Stimulated activated CD4-positive, alpha-beta T cell treated with anti-CD3 and anti-CD28 coated beads, Interleukin-1b, Interleukin-23, amount 100 ng/mL, for 1 hour (primary cell): ENCODE measurements at regions not wholly inside any gene's neighbourhood (a gene's known extent, or its start where the extent isn't known, plus 50 kb on each side); places are given as distances from the start of the nearest gene placed in this dataset.
"Not testable (repeated sequence)": the region's sequence is repeated elsewhere in the genome, so short reads cannot be mapped to it uniquely, and the experiment has no call there.

Experiments
- DNase-seq, 2 donors: peaks; one replicate each; pipeline ENCODE4 v3.0.0-alpha.2; 2020; ENCODE audit warnings: low read depth in 2 of 2

DNA sequence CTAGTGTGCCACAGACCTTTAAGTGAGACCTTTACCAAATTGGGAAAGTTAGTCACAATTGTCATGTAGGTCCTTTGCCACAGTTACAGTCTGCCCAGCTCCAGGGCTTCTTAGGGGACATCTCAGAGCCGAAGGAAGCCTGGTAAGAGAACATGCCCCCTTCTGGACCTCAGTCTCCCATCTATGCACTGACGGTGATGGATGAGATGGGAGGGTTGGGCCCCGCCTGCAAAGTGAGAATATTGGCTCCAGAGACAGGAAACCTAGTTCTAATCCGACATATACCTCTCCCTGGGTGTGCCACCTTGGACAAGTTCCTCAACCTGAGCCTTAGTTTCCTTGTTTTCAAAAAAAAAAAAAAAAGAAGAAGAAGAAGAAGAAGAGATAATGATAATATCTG is 85.1 kb upstream of the NAV2 start:
- DNase-seq: no peak

- DNase-seq: no peak
Observed at GRCh38 chr11:19625438-19625837, 87.2 kb upstream of the NAV2 start.

DNA sequence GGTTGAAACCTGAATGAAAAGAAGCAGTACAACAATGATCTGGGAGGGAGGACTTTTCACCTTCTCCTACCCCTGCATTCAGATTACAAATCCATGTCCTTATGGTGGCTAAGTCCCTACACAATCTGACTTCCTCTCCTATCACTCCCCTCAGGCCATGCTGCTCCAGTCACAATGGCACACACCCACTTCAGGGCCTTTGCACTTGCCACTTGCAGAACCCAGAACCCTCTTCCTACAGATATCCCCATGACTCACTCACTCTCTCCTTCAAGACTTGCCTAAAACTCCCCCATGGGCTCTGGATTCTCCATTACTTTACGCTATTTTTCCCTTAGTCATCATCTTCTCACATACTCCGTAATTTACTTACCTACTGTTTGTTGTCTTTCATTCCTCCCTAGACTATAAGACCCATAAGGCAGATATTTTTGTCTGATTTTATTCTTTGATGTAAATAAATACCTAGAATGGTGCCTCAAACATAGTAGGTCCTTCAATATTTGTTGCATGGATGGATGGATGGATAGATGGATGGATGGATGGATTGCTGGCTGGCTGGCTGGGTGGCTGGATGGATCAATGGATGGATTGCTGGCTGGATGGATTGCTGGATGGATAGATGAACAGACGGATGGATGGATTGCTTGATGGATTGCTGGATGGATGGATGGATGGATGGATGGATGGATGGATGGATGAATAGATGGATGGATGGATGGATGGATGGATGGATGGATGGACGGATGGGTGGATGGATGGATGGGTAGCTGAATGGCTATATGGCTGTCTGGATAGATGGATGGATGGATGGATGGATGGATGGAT is 94.7 kb upstream of the NAV2 start:
- no peak for DNase-seq

- DNase-seq: no peak
Observed at GRCh38 chr11:19615341-19616183, 97.1 kb upstream of the NAV2 start.

DNA sequence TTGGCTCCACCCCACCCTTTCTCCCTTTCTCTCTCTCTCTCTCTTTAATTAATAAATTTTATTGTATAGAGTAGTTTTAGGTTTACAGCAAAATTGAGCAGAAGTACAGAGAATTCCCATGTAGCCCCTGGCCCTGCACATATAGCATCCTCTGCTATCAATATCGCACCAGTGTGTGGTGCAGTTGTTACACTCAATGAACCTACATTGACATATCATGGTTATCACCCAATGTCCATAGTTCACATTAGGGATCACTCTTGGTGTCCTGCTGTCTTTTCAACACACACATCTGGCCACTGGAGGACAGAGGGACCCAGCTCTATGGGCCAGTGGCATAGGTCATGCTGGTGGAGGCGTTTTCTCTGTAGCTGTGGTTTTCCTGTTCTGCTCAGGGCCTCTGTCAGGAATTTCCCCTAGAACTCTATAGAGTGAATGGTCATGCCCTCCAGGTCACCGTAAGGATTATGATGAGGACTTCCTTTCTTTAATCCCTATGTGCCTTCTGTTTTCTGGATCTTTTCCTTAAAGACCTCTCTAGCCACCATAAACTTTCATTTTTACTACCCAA is 98.2 kb upstream of the NAV2 start:
- DNase-seq: no peak

DNA sequence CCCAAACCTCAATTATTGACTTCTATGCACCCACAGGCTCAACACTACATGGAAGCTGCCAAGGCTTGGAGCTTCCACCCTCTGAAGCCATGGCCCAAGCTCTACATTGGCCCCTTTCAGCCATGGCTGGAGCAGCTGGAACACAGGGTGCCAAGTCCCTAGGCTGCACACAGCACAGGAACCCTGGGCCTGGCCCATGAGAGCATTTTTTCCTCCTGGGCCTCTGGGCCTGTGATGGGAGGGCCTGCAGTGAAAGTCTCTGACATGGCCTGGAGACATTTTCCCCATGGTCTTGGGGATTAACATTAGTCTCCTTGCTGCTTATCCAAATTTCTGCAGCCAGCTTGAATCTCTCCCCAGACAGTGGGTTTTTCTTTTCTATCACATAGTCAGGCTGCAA is 100.6 kb upstream of the NAV2 start:
- not testable (repeated sequence) for DNase-seq

DNA sequence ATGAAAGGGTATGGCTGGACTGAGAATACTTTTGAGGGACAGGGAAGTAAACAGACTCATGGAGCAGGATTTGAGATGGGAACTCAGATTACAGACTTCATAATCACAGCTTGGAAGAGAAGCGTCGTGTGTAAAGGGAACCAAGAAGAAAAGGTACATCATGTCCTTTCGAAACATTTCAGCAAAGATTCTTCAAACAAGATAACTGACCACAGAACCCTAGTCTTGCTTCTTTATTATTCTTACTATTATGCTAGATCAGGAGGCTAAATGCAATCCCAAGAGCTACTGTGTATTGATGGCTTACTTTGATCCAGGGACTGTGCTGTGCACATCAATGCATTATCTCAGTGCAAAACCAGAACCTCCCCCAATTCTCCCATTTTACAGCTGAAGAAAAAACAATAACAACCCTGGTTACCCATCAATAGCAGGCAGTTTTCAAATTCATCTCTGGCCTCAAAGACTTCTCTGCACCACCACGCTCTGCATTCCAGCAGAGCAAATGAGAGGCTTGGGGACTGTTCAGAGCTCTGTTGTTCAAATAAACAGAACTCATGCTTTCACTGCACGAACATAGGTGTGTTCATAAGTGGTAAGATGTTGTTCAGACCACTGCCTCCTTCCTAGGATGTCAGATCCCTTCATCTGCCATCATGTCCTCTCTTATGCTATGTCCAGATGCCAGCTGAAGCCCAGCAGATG is 104.8 kb upstream of the NAV2 start:
- DNase-seq: no peak

DNA sequence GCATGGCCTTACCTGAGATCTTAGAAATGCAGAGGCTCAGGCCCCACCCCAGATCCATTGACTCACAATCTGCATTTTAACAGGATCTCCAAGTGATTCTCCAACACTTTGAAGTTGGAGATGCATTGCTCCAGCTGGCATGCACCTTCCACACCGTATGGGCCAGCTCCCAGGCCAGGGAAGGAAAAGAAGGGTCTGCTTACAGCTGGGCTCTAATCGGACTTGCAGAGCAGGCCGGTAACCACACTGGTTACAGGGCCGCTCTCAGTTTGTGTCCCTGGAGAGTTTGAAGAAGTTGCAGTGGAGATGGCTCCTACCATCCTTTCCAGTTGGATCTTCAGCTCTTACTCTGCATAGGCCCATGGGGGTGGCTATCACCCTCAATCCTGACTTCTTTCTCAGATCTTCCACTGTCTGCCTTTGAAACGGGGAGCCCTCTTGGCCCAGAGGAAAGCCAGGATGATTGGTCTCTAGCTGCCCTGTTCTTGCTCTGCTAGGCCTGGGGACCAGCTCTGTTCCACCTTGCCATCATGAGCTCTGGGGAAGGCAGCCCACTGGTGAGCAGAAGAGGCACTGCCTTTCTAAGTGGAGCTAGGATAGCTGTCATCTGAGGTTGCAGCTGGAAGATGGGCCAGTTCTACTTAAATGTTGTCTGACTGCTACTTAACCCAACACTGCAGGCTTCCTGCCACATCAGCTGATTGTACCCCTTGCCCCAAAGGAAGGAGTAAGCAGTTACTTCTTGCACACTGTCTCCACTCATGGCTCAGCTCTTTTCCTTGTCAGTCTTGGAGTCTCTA is 105.6 kb upstream of the NAV2 start:
- no peak for DNase-seq

GRCh38 chr11:19605520-19606371 is 106.9 kb upstream of the NAV2 start:
- no peak for DNase-seq

DNA sequence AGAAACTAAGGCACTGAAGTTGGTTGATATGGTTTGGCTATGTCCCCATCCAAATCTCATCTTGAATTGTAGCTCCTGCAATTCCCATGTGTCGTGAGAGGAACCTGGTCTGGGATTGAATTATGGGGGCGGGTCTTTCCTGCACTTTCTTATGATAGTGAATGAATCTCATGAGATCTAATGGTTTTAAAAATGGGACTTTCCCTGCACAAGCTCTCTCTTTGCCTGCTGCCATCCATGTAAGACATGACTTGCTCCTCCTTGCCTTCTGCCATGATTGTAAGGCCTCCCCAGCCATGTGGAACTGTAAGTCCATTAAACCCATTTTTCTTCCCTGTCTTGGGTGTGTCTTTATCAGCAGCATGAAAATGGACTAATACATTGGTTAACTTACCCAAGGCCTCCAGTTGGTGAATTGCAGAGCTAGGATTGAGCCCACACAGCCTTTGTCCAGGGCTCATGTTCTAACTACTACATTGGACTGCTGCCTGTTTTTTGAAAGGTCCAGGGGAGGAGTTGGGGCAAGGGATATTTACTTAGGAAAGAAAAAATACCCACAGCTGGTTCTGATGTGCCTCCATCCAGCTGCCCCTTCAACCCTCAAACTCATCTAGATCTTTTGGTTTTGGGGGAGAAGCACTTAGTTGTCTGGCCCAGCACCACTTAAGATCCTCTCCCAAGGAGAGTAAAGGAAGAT is 107.8 kb upstream of the NAV2 start:
- no peak for DNase-seq

GRCh38 chr11:19603771-19604170 is 108.9 kb upstream of the NAV2 start:
- no peak for DNase-seq

- no peak for DNase-seq
Observed at GRCh38 chr11:19602891-19603290, 109.7 kb upstream of the NAV2 start.

- no peak for DNase-seq
Observed at GRCh38 chr11:19602406-19602805, 110.2 kb upstream of the NAV2 start.

DNA sequence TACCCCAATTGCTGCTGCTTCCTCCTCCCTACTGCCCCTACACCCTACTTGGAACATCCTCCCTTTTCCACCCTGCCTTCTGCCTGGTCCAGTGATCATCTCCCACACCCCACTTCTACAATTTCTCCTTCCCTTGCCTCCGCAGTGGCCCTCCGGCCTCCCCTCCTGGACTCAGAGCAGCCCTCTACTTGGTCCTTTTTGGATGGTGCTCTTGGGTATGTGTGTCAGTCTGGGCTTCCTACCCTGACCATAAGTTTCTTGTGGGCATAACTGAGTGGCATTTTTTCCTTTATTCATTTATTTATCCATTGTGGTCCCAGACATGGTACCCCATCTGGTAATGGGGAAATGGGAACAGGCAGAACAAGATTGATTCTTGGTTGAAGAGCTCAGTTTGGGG is 111.4 kb upstream of the NAV2 start:
- no peak for DNase-seq

DNA sequence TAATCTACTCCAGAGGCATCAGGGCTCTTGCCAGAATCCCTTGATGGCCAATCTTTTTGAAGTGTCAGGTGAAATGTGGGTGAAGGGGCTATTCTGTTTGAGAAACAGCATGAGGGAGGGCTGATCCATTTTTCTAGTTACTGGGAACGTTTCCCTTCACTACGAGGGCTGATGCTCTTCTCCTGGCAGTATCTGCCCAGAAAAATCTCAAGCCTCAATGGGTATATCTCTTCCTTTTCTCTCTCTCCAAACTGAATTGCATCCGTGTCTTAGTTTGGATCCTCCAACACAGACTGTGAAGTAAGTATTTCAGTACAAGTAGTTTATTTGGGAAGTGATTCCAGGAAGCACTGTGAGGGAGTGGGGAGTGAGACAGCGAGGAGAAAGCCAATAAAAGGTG is 113.0 kb upstream of the NAV2 start:
- DNase-seq: no peak

DNA sequence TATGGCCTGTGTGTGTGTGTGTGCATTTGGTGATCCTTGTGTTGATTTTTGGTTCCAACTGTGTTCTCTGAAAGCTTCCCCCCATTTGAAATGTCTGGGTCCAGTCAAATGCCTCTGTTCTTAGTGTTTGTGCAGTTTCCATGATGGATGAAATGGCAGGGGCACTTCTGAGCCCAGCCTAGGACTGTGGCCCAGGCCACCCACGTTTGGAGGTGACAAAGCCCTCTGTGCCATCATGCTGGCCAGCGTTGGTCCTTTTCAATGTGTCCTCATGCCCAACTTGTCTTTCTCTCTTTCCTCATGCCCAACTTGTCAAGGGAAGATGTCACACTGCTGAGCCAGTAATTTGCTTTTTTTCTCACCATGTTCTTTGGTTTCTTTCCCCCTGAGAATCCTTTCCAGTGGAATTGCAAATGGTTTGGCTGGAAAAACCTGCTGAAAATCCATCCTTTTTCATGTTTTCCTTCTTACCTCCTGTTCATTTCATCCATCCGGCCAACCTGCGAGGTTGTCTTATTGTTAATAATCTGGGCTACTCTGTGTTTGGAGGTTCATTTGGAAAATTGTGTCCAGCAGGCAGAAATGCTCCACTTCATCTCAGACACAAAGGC is 113.7 kb upstream of the NAV2 start:
- DNase-seq: no peak

DNA sequence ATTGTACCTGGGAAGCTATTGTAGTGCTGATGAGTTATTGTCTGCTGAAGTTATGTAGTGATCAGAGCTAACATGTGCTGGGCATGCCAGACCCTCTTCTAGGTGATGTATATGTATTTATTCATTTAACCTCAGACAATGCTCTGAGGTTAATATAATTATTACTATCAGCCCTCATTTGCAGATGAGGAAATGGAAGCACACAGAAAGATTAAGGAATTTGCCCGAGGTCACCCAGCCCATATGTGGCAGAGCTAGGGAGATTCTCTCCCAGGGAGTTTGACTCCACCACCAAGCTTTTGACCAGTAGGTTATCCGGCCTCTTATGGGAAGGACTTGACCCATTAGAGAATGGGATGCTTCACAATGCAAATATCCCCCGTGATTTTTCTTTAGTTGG is 114.2 kb upstream of the NAV2 start:
- DNase-seq: no peak

DNA sequence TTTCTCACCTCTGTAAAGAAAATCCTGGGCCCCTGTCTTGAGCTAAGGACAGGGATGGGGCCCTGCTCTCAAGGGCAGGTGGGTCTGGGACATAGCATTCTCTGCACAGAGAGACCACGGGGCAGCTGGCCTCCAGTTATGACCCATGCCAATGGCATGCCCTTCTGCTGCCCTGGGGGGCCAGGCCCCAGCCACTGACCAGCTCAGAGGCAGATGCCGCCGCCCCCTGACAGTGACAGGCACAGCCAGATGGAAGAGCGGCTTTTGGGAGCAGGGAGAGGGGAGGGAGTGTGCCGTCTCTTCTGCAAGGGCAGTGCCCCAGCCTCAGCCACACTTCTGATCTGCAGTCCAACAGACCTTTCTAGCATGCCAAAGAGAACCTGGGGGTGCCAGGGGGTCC is 114.8 kb upstream of the NAV2 start:
- no peak for DNase-seq

- DNase-seq: no peak
Observed at GRCh38 chr11:19597206-19597605, 115.4 kb upstream of the NAV2 start.
